IMR-90 (cell line): ENCODE measurements at regions not wholly inside any gene's neighbourhood (a gene's known extent, or its start where the extent isn't known, plus 50 kb on each side); places are given as distances from the start of the nearest gene placed in this dataset.

ENCODE experiments used
- CEBPB ChIP-seq: IDR thresholded peaks from 2 replicates; pipeline ENCODE4 v1.6.1; 2012; ENCODE audit warnings: low read depth, low read length, improper control_type of control experiment
- FOS ChIP-seq: fragments of 150-350 bp; IDR thresholded peaks from 2 replicates; pipeline ENCODE4 v1.6.1; 2016; ENCODE audit warnings: low read depth, low read length
- MAFK ChIP-seq: IDR thresholded peaks from 2 replicates; pipeline ENCODE4 v1.6.1; 2012; ENCODE audit warnings: low read depth, low read length, improper control_type of control experiment
- MAZ ChIP-seq: IDR thresholded peaks from 2 replicates; pipeline ENCODE4 v1.6.1; 2012; ENCODE audit warnings: low read depth, mild to moderate bottlenecking, low read length, improper control_type of control experiment, moderate library complexity, borderline replicate concordance
- MXI1 ChIP-seq: IDR thresholded peaks from 2 replicates; pipeline ENCODE4 v1.6.1; 2012; ENCODE audit warnings: low read depth, mild to moderate bottlenecking, low read length, moderate library complexity, borderline replicate concordance
- POLR2A ChIP-seq: IDR thresholded peaks from 2 replicates; pipeline ENCODE4 v1.6.1; 2012; ENCODE audit warnings: mild to moderate bottlenecking, low read depth, low read length
- RAD21 ChIP-seq: IDR thresholded peaks from 2 replicates; pipeline ENCODE4 v1.6.1; 2012; ENCODE audit warnings: low read length, improper control_type of control experiment
- RCOR1 ChIP-seq: IDR thresholded peaks from 2 replicates; pipeline ENCODE4 v1.6.1; 2012; ENCODE audit warnings: mild to moderate bottlenecking, low read length, improper control_type of control experiment; ENCODE audit not compliant: insufficient replicate concordance
- RFX5 ChIP-seq: IDR thresholded peaks from 2 replicates; pipeline ENCODE4 v1.8.0; 2012; ENCODE audit warnings: low read depth, mild to moderate bottlenecking, low read length, moderate library complexity
- TF ChIP-seq, protein P1 (sequence below): fragments of 150-350 bp; IDR thresholded peaks from 2 replicates; pipeline ENCODE4 v1.6.1; 2017; ENCODE audit warnings: mild to moderate bottlenecking, antibody characterized with exemption, low read length, low read depth
- TF ChIP-seq, protein P2 (sequence below): conservative IDR thresholded peaks from 2 replicates; pipeline ENCODE4 v1.5.1; 2012; ENCODE audit warnings: mild to moderate bottlenecking, low read depth, low read length, improper control_type of control experiment
- TF ChIP-seq, protein P3 (sequence below): fragments of 150-350 bp; IDR thresholded peaks from 2 replicates; pipeline ENCODE4 v1.6.1; 2016; ENCODE audit warnings: low read depth, mild to moderate bottlenecking, low read length, moderate library complexity, borderline replicate concordance

DNA sequence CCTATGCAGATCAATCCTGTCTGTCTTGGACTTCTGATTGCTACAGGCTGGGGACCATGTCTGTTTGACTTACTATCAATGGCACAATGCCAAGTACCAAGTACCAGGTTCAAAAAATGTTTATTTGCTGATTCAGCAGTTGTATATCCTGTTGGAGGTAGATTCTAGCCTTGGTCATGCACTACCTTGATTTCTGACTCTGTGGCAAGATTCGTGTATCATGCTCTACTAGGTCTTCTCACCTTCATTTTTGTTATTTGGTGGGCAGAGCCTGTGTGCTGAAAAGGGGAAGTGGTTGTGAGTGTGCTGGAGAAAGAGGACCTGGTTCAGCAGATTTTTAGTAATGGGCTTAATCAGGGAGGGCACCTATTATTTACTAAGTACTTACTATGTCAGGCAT lies 192.4 kb upstream of the MYLIP start:
- TF ChIP-seq POLR2A (no peak), MAZ (no peak), RFX5 (no peak), RCOR1 (no peak), RAD21 (no peak), MXI1 (no peak), FOS (no peak), MAFK (peak; percentile 98), CEBPB (no peak)
- TF ChIP-seq, protein P1, sequence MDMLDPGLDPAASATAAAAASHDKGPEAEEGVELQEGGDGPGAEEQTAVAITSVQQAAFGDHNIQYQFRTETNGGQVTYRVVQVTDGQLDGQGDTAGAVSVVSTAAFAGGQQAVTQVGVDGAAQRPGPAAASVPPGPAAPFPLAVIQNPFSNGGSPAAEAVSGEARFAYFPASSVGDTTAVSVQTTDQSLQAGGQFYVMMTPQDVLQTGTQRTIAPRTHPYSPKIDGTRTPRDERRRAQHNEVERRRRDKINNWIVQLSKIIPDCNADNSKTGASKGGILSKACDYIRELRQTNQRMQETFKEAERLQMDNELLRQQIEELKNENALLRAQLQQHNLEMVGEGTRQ = no peak
- TF ChIP-seq, protein P2, sequence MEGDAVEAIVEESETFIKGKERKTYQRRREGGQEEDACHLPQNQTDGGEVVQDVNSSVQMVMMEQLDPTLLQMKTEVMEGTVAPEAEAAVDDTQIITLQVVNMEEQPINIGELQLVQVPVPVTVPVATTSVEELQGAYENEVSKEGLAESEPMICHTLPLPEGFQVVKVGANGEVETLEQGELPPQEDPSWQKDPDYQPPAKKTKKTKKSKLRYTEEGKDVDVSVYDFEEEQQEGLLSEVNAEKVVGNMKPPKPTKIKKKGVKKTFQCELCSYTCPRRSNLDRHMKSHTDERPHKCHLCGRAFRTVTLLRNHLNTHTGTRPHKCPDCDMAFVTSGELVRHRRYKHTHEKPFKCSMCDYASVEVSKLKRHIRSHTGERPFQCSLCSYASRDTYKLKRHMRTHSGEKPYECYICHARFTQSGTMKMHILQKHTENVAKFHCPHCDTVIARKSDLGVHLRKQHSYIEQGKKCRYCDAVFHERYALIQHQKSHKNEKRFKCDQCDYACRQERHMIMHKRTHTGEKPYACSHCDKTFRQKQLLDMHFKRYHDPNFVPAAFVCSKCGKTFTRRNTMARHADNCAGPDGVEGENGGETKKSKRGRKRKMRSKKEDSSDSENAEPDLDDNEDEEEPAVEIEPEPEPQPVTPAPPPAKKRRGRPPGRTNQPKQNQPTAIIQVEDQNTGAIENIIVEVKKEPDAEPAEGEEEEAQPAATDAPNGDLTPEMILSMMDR = no peak
- TF ChIP-seq, protein P3, sequence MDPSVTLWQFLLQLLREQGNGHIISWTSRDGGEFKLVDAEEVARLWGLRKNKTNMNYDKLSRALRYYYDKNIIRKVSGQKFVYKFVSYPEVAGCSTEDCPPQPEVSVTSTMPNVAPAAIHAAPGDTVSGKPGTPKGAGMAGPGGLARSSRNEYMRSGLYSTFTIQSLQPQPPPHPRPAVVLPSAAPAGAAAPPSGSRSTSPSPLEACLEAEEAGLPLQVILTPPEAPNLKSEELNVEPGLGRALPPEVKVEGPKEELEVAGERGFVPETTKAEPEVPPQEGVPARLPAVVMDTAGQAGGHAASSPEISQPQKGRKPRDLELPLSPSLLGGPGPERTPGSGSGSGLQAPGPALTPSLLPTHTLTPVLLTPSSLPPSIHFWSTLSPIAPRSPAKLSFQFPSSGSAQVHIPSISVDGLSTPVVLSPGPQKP = no peak
